ENCODE measurements at regions not wholly inside any gene's neighbourhood (a gene's known extent, or its start where the extent isn't known, plus 50 kb on each side); places are given as distances from the start of the nearest gene placed in this dataset.

GRCh38 chr2:57044931-57045635 lies 861.3 kb downstream of the CCDC85A start (continued):
- TF ChIP-seq CHD7 (IDR thresholded peaks at IDR 0.05; ENCODE audit: insufficient replicate concordance, low read length) (no peak), ATF3 (IDR thresholded peaks at IDR 0.05; ENCODE audit: insufficient read depth, low read depth, low read length) (no peak), E2F6 (IDR thresholded peaks at IDR 0.05) (no peak), ATF2 (IDR thresholded peaks at IDR 0.05; ENCODE audit: low read length) (no peak), HDAC2 (IDR thresholded peaks at IDR 0.05; ENCODE audit: borderline replicate concordance in 1 of 2, low read depth in 2 of 2, low read length in 2 of 2) (no peak), ZNF274 (IDR thresholded peaks at IDR 0.05; ENCODE audit: borderline replicate concordance, extremely low read depth, low read length) (no peak), SP1 (IDR thresholded peaks at IDR 0.05; ENCODE audit: low read depth, low read length) (no peak)

Measured in H1 (cell line).